Thymus (tissue), 11 donors: ENCODE measurements at regions not wholly inside any gene's neighbourhood (a gene's known extent, or its start where the extent isn't known, plus 50 kb on each side); places are given as distances from the start of the nearest gene placed in this dataset.

Experiments used
- DNase-seq, 9 donors: peaks; one replicate each; pipeline ENCODE4 v3.0.0-alpha.2; 2013; ENCODE audit warnings: low spot score in 9 of 9, low read depth in 6 of 9, missing footprints in 1 of 9
- H3K27ac ChIP-seq, 2 donors: one replicate each; pipeline ENCODE4 v1.5.1; 2013; ENCODE audit warnings: control low read depth in 1 of 2, low read depth in 1 of 2, low read length in 1 of 2, mild to moderate bottlenecking in 1 of 2, moderate library complexity in 1 of 2
- H3K27me3 ChIP-seq, 2 donors: one replicate each; pipeline ENCODE4 v1.5.1; 2013; ENCODE audit warnings: low read length in 1 of 2; ENCODE audit not compliant: control insufficient read depth in 2 of 2, insufficient read depth in 1 of 2
- H3K36me3 ChIP-seq, 2 donors: one replicate each; pipeline ENCODE4 v1.5.1; 2013; ENCODE audit warnings: low read length in 1 of 2, mild to moderate bottlenecking in 1 of 2, moderate library complexity in 1 of 2; ENCODE audit not compliant: control insufficient read depth in 2 of 2, insufficient read depth in 2 of 2
- H3K4me1 ChIP-seq, 2 donors: one replicate each; pipeline ENCODE4 v1.5.1; 2013; ENCODE audit warnings: low read length in 2 of 2; ENCODE audit not compliant: control insufficient read depth in 2 of 2, insufficient read depth in 2 of 2
- H3K4me3 ChIP-seq, 2 donors: one replicate each; pipeline ENCODE4 v1.5.1; 2013; ENCODE audit warnings: low read length in 2 of 2, control low read depth in 1 of 2, mild to moderate bottlenecking in 1 of 2
- H3K9me3 ChIP-seq, 2 donors: one replicate each; pipeline ENCODE4 v1.5.1; 2013; ENCODE audit warnings: low read length in 1 of 2, mild to moderate bottlenecking in 1 of 2; ENCODE audit not compliant: control insufficient read depth in 2 of 2, insufficient read depth in 1 of 2
- WGBS: extraction: QIAGEN DNeasy Blood & Tissue Kit; methylation state at CpG from one replicate; pipeline ENCODE4 v1.1.7; 2013; 5-methylcytosine and 5-hydroxymethylcytosine counted together
- donor health status: healthy.

GRCh38 chr3:99498550-99499234, 139.7 kb upstream of the COL8A1 start:
- no peak for DNase-seq
- H3K4me1 ChIP-seq, result no peaks in the 10 kb centered on the region
- H3K36me3 ChIP-seq, result no peaks in the 10 kb centered on the region
- WGBS, result 90% methylated on average over 8 of the region's 8 CpGs
- no peaks in the 10 kb centered on the region for H3K27me3 ChIP-seq
- H3K9me3 ChIP-seq, result no peaks in the 10 kb centered on the region
- no peak overlapping the region for H3K4me3 ChIP-seq
- no peak overlapping the region for H3K27ac ChIP-seq

GRCh38 chr3:99487894-99488293, 150.5 kb upstream of the COL8A1 start:
- H3K9me3 ChIP-seq, result peaks cover 0 to 11% of the 10 kb centered on the region in 2 donors
- H3K27ac ChIP-seq, result no peak overlapping the region
- no peaks in the 10 kb centered on the region for H3K36me3 ChIP-seq
- DNase-seq, result no peak
- H3K4me3 ChIP-seq, result no peak overlapping the region
- 79% methylated on average over 1 of the region's 1 CpG for WGBS
- no peaks in the 10 kb centered on the region for H3K4me1 ChIP-seq
- H3K27me3 ChIP-seq, result no peaks in the 10 kb centered on the region

GRCh38 chr3:99485286-99485685, 153.1 kb upstream of the COL8A1 start:
- no peak for DNase-seq
- Histone ChIP-seq H3K27ac (no peak overlapping the region), H3K9me3 (peaks cover 0 to 11% of the 10 kb centered on the region in 2 donors), H3K4me3 (no peak overlapping the region), H3K27me3 (no peaks in the 10 kb centered on the region), H3K4me1 (no peaks in the 10 kb centered on the region), H3K36me3 (no peaks in the 10 kb centered on the region)
- 22% methylated on average over 3 of the region's 3 CpGs for WGBS

- Histone ChIP-seq H3K27ac (no peak overlapping the region), H3K4me3 (no peak overlapping the region), H3K4me1 (no peaks in the 10 kb centered on the region), H3K27me3 (no peaks in the 10 kb centered on the region), H3K36me3 (no peaks in the 10 kb centered on the region), H3K9me3 (peaks cover 0 to 11% of the 10 kb centered on the region in 2 donors)
- no peak for DNase-seq
Observed at GRCh38 chr3:99484871-99485270, 153.5 kb upstream of the COL8A1 start.

- no peak for DNase-seq
- Histone ChIP-seq H3K36me3 (no peaks in the 10 kb centered on the region), H3K27me3 (no peaks in the 10 kb centered on the region), H3K9me3 (peaks cover 0 to 11% of the 10 kb centered on the region in 2 donors), H3K4me1 (no peaks in the 10 kb centered on the region), H3K4me3 (no peak overlapping the region), H3K27ac (no peak overlapping the region)
Observed at GRCh38 chr3:99483841-99484240, 154.6 kb upstream of the COL8A1 start.

GRCh38 chr3:99482191-99482590, 156.2 kb upstream of the COL8A1 start:
- H3K27me3 ChIP-seq, result no peaks in the 10 kb centered on the region
- no peaks in the 10 kb centered on the region for H3K36me3 ChIP-seq
- H3K4me1 ChIP-seq, result no peaks in the 10 kb centered on the region
- 99% methylated on average over 1 of the region's 1 CpG for WGBS
- H3K9me3 ChIP-seq, result peaks cover 0 to 11% of the 10 kb centered on the region in 2 donors
- DNase-seq, result no peak
- H3K4me3 ChIP-seq, result no peak overlapping the region
- H3K27ac ChIP-seq, result no peak overlapping the region

- H3K4me3 ChIP-seq, result no peak overlapping the region
- no peaks in the 10 kb centered on the region for H3K4me1 ChIP-seq
- H3K36me3 ChIP-seq, result no peaks in the 10 kb centered on the region
- peaks cover 0 to 5% of the 10 kb centered on the region in 2 donors for H3K9me3 ChIP-seq
- 44% methylated on average over 2 of the region's 2 CpGs for WGBS
- no peaks in the 10 kb centered on the region for H3K27me3 ChIP-seq
- no peak overlapping the region for H3K27ac ChIP-seq
- no peak for DNase-seq
Observed at GRCh38 chr3:99481561-99481960, 156.8 kb upstream of the COL8A1 start.

GRCh38 chr3:99479768-99480167, 158.6 kb upstream of the COL8A1 start:
- Histone ChIP-seq H3K36me3 (no peaks in the 10 kb centered on the region), H3K4me3 (no peak overlapping the region), H3K27ac (no peak overlapping the region), H3K9me3 (no peaks in the 10 kb centered on the region), H3K27me3 (no peaks in the 10 kb centered on the region), H3K4me1 (no peaks in the 10 kb centered on the region)
- DNase-seq, result no peak
- 97% methylated on average over 2 of the region's 2 CpGs for WGBS

- no peak for DNase-seq
- 94% methylated on average over 1 of the region's 1 CpG for WGBS
Observed at GRCh38 chr3:99477650-99478049, 160.7 kb upstream of the COL8A1 start.

More at GRCh38 chr3:99477650-99478049, 160.7 kb upstream of the COL8A1 start:
- H3K27ac ChIP-seq, result no peak overlapping the region
- no peaks in the 10 kb centered on the region for H3K27me3 ChIP-seq
- H3K4me3 ChIP-seq, result no peak overlapping the region
- H3K36me3 ChIP-seq, result no peaks in the 10 kb centered on the region
- H3K9me3 ChIP-seq, result no peaks in the 10 kb centered on the region
- H3K4me1 ChIP-seq, result no peaks in the 10 kb centered on the region
